ENCODE measurements at regions not wholly inside any gene's neighbourhood (a gene's known extent, or its start where the extent isn't known, plus 50 kb on each side); places are given as distances from the start of the nearest gene placed in this dataset.

DNA sequence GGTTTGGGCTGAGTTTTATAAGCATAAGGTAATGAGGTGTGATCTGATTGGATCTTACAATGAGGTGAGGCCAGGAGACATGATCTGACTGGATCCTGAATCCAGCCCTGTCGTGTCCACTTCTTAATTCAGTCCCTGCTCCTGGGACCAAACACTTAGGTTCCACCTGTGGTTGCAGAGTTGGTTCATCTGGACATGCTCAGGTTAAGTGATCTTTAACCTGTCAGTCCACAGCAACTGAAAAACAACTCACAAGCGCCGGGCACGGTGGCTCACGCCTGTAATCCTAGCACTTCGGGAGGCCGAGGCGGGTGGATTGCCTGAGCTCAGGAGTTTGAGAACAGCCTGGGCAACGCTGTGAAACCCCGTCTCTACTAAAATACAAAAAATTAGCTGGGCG lies 679.3 kb upstream of the ALCAM start:
- intact Hi-C loops (cut with micrococcal nuclease) = no loop called here
- H3K9me3 Mint-ChIP-seq = peaks cover 3 to 15% (median 4%) of the 10 kb centered on the region in 8 donors
- H3K36me3 ChIP-seq (ENCODE audit: insufficient read depth, low read length) = no peaks in the 10 kb centered on the region
- H3K4me1 ChIP-seq (ENCODE audit: insufficient read depth, low read length) = no peaks in the 10 kb centered on the region
- ChIA-PET POLR2A (ENCODE audit: partially characterized antibody) (no interaction called here), CTCF (ENCODE audit: partially characterized antibody) (no interaction called here)
- no peaks in the 10 kb centered on the region for H3K9me3 ChIP-seq (ENCODE audit: control insufficient read depth in 1 of 2, low read length in 2 of 2)
- H3K4me1 Mint-ChIP-seq = no peaks in the 10 kb centered on the region
- DNase-seq = no peak
- H3K27me3 Mint-ChIP-seq = no peaks in the 10 kb centered on the region
- no peak overlapping the region for H3K4me3 Mint-ChIP-seq
- H3K27ac ChIP-seq (ENCODE audit: low read depth, low read length) = no peak overlapping the region
- no peaks in the 10 kb centered on the region for H3K27me3 ChIP-seq (ENCODE audit: insufficient read depth, low read length)
- H3K36me3 Mint-ChIP-seq = no peaks in the 10 kb centered on the region
- no peak overlapping the region for H3K4me3 ChIP-seq (ENCODE audit: low read length in 2 of 2)
- no peak overlapping the region for H3K27ac Mint-ChIP-seq

DNA sequence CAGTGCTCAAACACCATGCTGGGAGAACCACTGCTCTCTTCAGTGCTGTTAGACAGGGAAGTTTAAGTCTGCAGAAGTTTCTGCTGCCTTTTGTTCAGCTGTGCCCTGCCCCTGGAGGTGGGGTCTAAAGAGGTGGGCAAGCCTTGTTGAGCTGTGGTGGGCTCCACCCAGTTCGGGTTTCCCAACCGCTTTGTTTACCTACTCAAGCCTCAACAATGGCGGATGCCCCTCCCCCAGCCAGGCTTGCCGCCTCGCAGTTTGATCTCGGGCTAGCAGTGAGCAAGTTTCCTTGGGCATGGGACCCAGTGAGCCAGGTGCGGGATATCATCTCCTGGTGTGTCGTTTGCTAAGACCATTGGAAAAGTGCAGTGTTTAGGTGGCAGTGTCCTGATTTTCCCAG lies 670.2 kb upstream of the ALCAM start:
- no peaks in the 10 kb centered on the region for H3K36me3 Mint-ChIP-seq
- no peak overlapping the region for H3K27ac Mint-ChIP-seq
- ChIA-PET POLR2A (ENCODE audit: partially characterized antibody) (no interaction called here), CTCF (ENCODE audit: partially characterized antibody) (no interaction called here)
- H3K27me3 ChIP-seq (ENCODE audit: insufficient read depth, low read length) = no peaks in the 10 kb centered on the region
- H3K27ac ChIP-seq (ENCODE audit: low read depth, low read length) = no peak overlapping the region
- H3K27me3 Mint-ChIP-seq = peaks cover 2 to 8% of the 10 kb centered on the region in 2 donors
- no peak overlapping the region for H3K4me3 ChIP-seq (ENCODE audit: low read length in 2 of 2)
- DNase-seq = no peak
- H3K4me1 ChIP-seq (ENCODE audit: insufficient read depth, low read length) = no peaks in the 10 kb centered on the region
- no peaks in the 10 kb centered on the region for H3K9me3 ChIP-seq (ENCODE audit: control insufficient read depth in 1 of 2, low read length in 2 of 2)
- H3K4me1 Mint-ChIP-seq = no peaks in the 10 kb centered on the region
- intact Hi-C loops (cut with micrococcal nuclease) = no loop called here
- peaks cover 0 to 5% (median 2%) of the 10 kb centered on the region in 8 donors for H3K9me3 Mint-ChIP-seq
- H3K4me3 Mint-ChIP-seq = no peak overlapping the region
- H3K36me3 ChIP-seq (ENCODE audit: insufficient read depth, low read length) = no peaks in the 10 kb centered on the region

DNA sequence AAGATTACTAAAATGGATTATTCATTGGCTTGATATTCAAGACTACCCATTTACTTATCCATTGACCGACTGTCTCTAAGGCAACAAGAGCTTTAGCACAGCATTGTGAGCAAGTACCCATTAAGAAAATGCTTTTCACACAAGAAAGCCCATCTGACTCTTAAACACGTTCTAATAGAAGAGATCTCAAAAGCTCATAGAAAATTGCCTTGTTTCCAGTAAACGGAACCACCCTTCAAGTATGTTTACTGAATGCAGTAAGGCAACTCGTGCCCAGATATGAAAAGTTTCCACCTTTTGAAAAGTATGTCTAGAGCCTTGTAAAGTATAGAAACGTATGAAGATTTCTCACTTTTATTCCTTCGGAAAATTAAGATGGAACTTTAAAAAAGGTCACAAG lies 655.3 kb upstream of the ALCAM start:
- Histone ChIP-seq H3K4me1 (ENCODE audit: insufficient read depth, low read length) (no peaks in the 10 kb centered on the region), H3K9me3 (ENCODE audit: control insufficient read depth in 1 of 2, low read length in 2 of 2) (no peaks in the 10 kb centered on the region), H3K27ac (ENCODE audit: low read depth, low read length) (no peak overlapping the region), H3K36me3 (ENCODE audit: insufficient read depth, low read length) (no peaks in the 10 kb centered on the region), H3K27me3 (ENCODE audit: insufficient read depth, low read length) (no peaks in the 10 kb centered on the region), H3K4me3 (ENCODE audit: low read length in 2 of 2) (no peak overlapping the region)
- no peak overlapping the region for H3K4me3 Mint-ChIP-seq
- H3K27me3 Mint-ChIP-seq = no peaks in the 10 kb centered on the region
- POLR2A ChIA-PET (ENCODE audit: partially characterized antibody) = no interaction called here
- no peak overlapping the region for H3K27ac Mint-ChIP-seq
- DNase-seq = no peak
- no peaks in the 10 kb centered on the region for H3K9me3 Mint-ChIP-seq
- CTCF ChIA-PET (ENCODE audit: partially characterized antibody) = no interaction called here
- no peaks in the 10 kb centered on the region for H3K36me3 Mint-ChIP-seq
- H3K4me1 Mint-ChIP-seq = no peaks in the 10 kb centered on the region
- intact Hi-C loops (cut with micrococcal nuclease) = no loop called here

GRCh38 chr3:104715972-104716371 lies 650.7 kb upstream of the ALCAM start:
- Histone ChIP-seq H3K4me1 (ENCODE audit: insufficient read depth, low read length) (no peaks in the 10 kb centered on the region), H3K36me3 (ENCODE audit: insufficient read depth, low read length) (no peaks in the 10 kb centered on the region), H3K4me3 (ENCODE audit: low read length in 2 of 2) (no peak overlapping the region), H3K27me3 (ENCODE audit: insufficient read depth, low read length) (no peaks in the 10 kb centered on the region), H3K9me3 (ENCODE audit: control insufficient read depth in 1 of 2, low read length in 2 of 2) (no peaks in the 10 kb centered on the region), H3K27ac (ENCODE audit: low read depth, low read length) (no peak overlapping the region)
- intact Hi-C loops (cut with micrococcal nuclease) = no loop called here
- Mint-ChIP-seq H3K4me3 (no peak overlapping the region), H3K4me1 (no peaks in the 10 kb centered on the region), H3K36me3 (no peaks in the 10 kb centered on the region), H3K27ac (no peak overlapping the region), H3K9me3 (no peaks in the 10 kb centered on the region), H3K27me3 (peaks cover 0 to 1% of the 10 kb centered on the region in 2 donors)
- ChIA-PET POLR2A (ENCODE audit: partially characterized antibody) (no interaction called here), CTCF (ENCODE audit: partially characterized antibody) (no interaction called here)
- no peak for DNase-seq

GRCh38 chr3:104717828-104718196 lies 648.9 kb upstream of the ALCAM start:
- Histone ChIP-seq H3K27ac (ENCODE audit: low read depth, low read length) (no peak overlapping the region), H3K27me3 (ENCODE audit: insufficient read depth, low read length) (no peaks in the 10 kb centered on the region), H3K4me1 (ENCODE audit: insufficient read depth, low read length) (no peaks in the 10 kb centered on the region), H3K36me3 (ENCODE audit: insufficient read depth, low read length) (no peaks in the 10 kb centered on the region), H3K4me3 (ENCODE audit: low read length in 2 of 2) (no peak overlapping the region), H3K9me3 (ENCODE audit: control insufficient read depth in 1 of 2, low read length in 2 of 2) (no peaks in the 10 kb centered on the region)
- intact Hi-C loops (cut with micrococcal nuclease) = no loop called here
- DNase-seq = no peak
- ChIA-PET POLR2A (ENCODE audit: partially characterized antibody) (no interaction called here), CTCF (ENCODE audit: partially characterized antibody) (no interaction called here)
- Mint-ChIP-seq H3K27ac (no peak overlapping the region), H3K36me3 (no peaks in the 10 kb centered on the region), H3K4me3 (no peak overlapping the region), H3K27me3 (peaks cover 0 to 2% of the 10 kb centered on the region in 2 donors), H3K9me3 (no peaks in the 10 kb centered on the region), H3K4me1 (no peaks in the 10 kb centered on the region)

GRCh38 chr3:104723000-104723399 lies 643.7 kb upstream of the ALCAM start:
- no peak overlapping the region for H3K4me3 ChIP-seq (ENCODE audit: low read length in 2 of 2)
- ChIA-PET POLR2A (ENCODE audit: partially characterized antibody) (no interaction called here), CTCF (ENCODE audit: partially characterized antibody) (no interaction called here)
- Mint-ChIP-seq H3K4me3 (no peak overlapping the region), H3K36me3 (no peaks in the 10 kb centered on the region), H3K27me3 (peaks cover 0 to 1% of the 10 kb centered on the region in 2 donors), H3K9me3 (no peaks in the 10 kb centered on the region), H3K27ac (no peak overlapping the region), H3K4me1 (no peaks in the 10 kb centered on the region)
- no peaks in the 10 kb centered on the region for H3K27me3 ChIP-seq (ENCODE audit: insufficient read depth, low read length)
- no peaks in the 10 kb centered on the region for H3K36me3 ChIP-seq (ENCODE audit: insufficient read depth, low read length)
- no peak overlapping the region for H3K27ac ChIP-seq (ENCODE audit: low read depth, low read length)
- no peaks in the 10 kb centered on the region for H3K4me1 ChIP-seq (ENCODE audit: insufficient read depth, low read length)
- H3K9me3 ChIP-seq (ENCODE audit: control insufficient read depth in 1 of 2, low read length in 2 of 2) = no peaks in the 10 kb centered on the region
- DNase-seq = no peak
- intact Hi-C loops (cut with micrococcal nuclease) = no loop called here

- Histone ChIP-seq H3K4me1 (ENCODE audit: insufficient read depth, low read length) (no peaks in the 10 kb centered on the region), H3K36me3 (ENCODE audit: insufficient read depth, low read length) (no peaks in the 10 kb centered on the region), H3K27ac (ENCODE audit: low read depth, low read length) (no peak overlapping the region), H3K4me3 (ENCODE audit: low read length in 2 of 2) (no peak overlapping the region), H3K27me3 (ENCODE audit: insufficient read depth, low read length) (no peaks in the 10 kb centered on the region), H3K9me3 (ENCODE audit: control insufficient read depth in 1 of 2, low read length in 2 of 2) (no peaks in the 10 kb centered on the region)
- H3K27me3 Mint-ChIP-seq = peaks cover 0 to 1% of the 10 kb centered on the region in 2 donors
- H3K9me3 Mint-ChIP-seq = no peaks in the 10 kb centered on the region
- no peaks in the 10 kb centered on the region for H3K4me1 Mint-ChIP-seq
- DNase-seq = no peak
- CTCF ChIA-PET (ENCODE audit: partially characterized antibody) = no interaction called here
- POLR2A ChIA-PET (ENCODE audit: partially characterized antibody) = no interaction called here
- no peak overlapping the region for H3K27ac Mint-ChIP-seq
- H3K36me3 Mint-ChIP-seq = no peaks in the 10 kb centered on the region
- intact Hi-C loops (cut with micrococcal nuclease) = no loop called here
- no peak overlapping the region for H3K4me3 Mint-ChIP-seq
Observed at GRCh38 chr3:104731074-104731473, 635.6 kb upstream of the ALCAM start.

- H3K9me3 Mint-ChIP-seq = no peaks in the 10 kb centered on the region
- no peaks in the 10 kb centered on the region for H3K4me1 Mint-ChIP-seq
- Histone ChIP-seq H3K9me3 (ENCODE audit: control insufficient read depth in 1 of 2, low read length in 2 of 2) (no peaks in the 10 kb centered on the region), H3K27ac (ENCODE audit: low read depth, low read length) (no peak overlapping the region), H3K36me3 (ENCODE audit: insufficient read depth, low read length) (no peaks in the 10 kb centered on the region), H3K4me3 (ENCODE audit: low read length in 2 of 2) (no peak overlapping the region), H3K4me1 (ENCODE audit: insufficient read depth, low read length) (no peaks in the 10 kb centered on the region), H3K27me3 (ENCODE audit: insufficient read depth, low read length) (no peaks in the 10 kb centered on the region)
- H3K36me3 Mint-ChIP-seq = no peaks in the 10 kb centered on the region
- H3K27ac Mint-ChIP-seq = no peak overlapping the region
- CTCF ChIA-PET (ENCODE audit: partially characterized antibody) = no interaction called here
- no peak for DNase-seq
- H3K4me3 Mint-ChIP-seq = no peak overlapping the region
- POLR2A ChIA-PET (ENCODE audit: partially characterized antibody) = no interaction called here
- intact Hi-C loops (cut with micrococcal nuclease) = no loop called here
- H3K27me3 Mint-ChIP-seq = peaks cover 0 to 1% of the 10 kb centered on the region in 2 donors
Observed at GRCh38 chr3:104734627-104735026, 632.1 kb upstream of the ALCAM start.
